Caco-2 (cell line): ENCODE measurements at regions not wholly inside any gene's neighbourhood (a gene's known extent, or its start where the extent isn't known, plus 50 kb on each side); places are given as distances from the start of the nearest gene placed in this dataset.

Source experiments
- BruUV-seq: library from RNA; stranded (reverse); fragments of 400-500 nt; replicated peaks from 2 replicates; lab custom pipeline; 2021; lab: Mats Ljungman, UMichigan
- CTCF ChIA-PET: fragments of 300-600 bp; sonication (Branson Sonifier 250); formaldehyde crosslinking; loops from one replicate; lab custom pipeline; 2022; ENCODE audit warnings: antibody characterized with exemption; lab: Charles Lee
- POLR2A ChIA-PET: fragments of 300-600 bp; sonication (Branson Sonifier 250); formaldehyde crosslinking; loops from one replicate; lab custom pipeline; 2022; ENCODE audit warnings: antibody characterized with exemption; lab: Charles Lee
- DNase-seq, 2 experiments: peaks; one replicate each; pipeline versions ENCODE4 v3.0.0 to v3.0.0-alpha.2; 2020 to 2022
- H3K27me3 ChIP-seq: replicated peaks from 2 replicates; pipeline ENCODE4 v1.6.0; 2011; ENCODE audit warnings: low read length; ENCODE audit not compliant: control insufficient read depth, insufficient read depth
- H3K36me3 ChIP-seq: 2 replicates; pipeline ENCODE4 v1.5.1; 2011; ENCODE audit warnings: low read length; ENCODE audit not compliant: control insufficient read depth, insufficient read depth
- H3K4me1 ChIP-seq: fragments of 250-450 bp; sonication (Bioruptor Pico); 2 replicates; pipeline ENCODE4 v1.5.1; 2020; ENCODE audit warnings: mild to moderate bottlenecking
- H3K4me3 ChIP-seq: 2 replicates; pipeline ENCODE4 v1.5.1; 2011; ENCODE audit warnings: low read depth, mild to moderate bottlenecking, control low read depth, low read length
- H3K9me3 ChIP-seq: fragments of 250-450 bp; sonication (Bioruptor Pico); 2 replicates; pipeline ENCODE4 v1.5.1; 2020; ENCODE audit warnings: mild to moderate bottlenecking, moderate library complexity
- H3K27ac Mint-ChIP-seq: one replicate; pipeline ENCODE4 v1.8.0; 2022; ENCODE audit warnings: mixed read lengths; ENCODE audit not compliant: unreplicated experiment
- H3K27me3 Mint-ChIP-seq: one replicate; pipeline ENCODE4 v1.8.0; 2022; ENCODE audit warnings: mixed read lengths; ENCODE audit not compliant: insufficient read depth, unreplicated experiment
- H3K36me3 Mint-ChIP-seq: one replicate; pipeline ENCODE4 v1.8.0; 2022; ENCODE audit warnings: mild to moderate bottlenecking, mixed read lengths; ENCODE audit not compliant: insufficient read depth, unreplicated experiment
- H3K4me1 Mint-ChIP-seq: one replicate; pipeline ENCODE4 v1.8.0; 2022; ENCODE audit warnings: low read depth, mixed read lengths; ENCODE audit not compliant: unreplicated experiment
- H3K4me3 Mint-ChIP-seq: one replicate; pipeline ENCODE4 v1.8.0; 2022; ENCODE audit warnings: mild to moderate bottlenecking, moderate library complexity, mixed read lengths; ENCODE audit not compliant: unreplicated experiment
- H3K9me3 Mint-ChIP-seq: one replicate; pipeline ENCODE4 v1.8.0; 2022; ENCODE audit warnings: mixed read lengths; ENCODE audit not compliant: unreplicated experiment
- CTCF ChIP-seq, 2 experiments: fragments of 200-600 bp in 1 of 2; IDR thresholded peaks; 1 replicate in 1 of 2; 2 replicates in 1 of 2; pipeline versions ENCODE4 v1.5.1 to v1.8.0; 2011 to 2022; ENCODE audit warnings: antibody characterized with exemption in 1 of 2, control low read depth in 1 of 2, inconsistent platforms in 1 of 2, low read depth in 1 of 2, low read length in 1 of 2, mild to moderate bottlenecking in 1 of 2, moderate library complexity in 1 of 2; ENCODE audit not compliant: insufficient read depth in 1 of 2, severe bottlenecking in 1 of 2, unreplicated experiment in 1 of 2
- intact Hi-C: fragments of 100-400 bp; cut with micrococcal nuclease; formaldehyde crosslinking; loops from one replicate; pipeline ENCODE4 v1.10.0; 2022; ENCODE audit not compliant: unreplicated experiment

- CTCF ChIA-PET = interaction anchor here (0.7 kb wide), 1 partner anchor 364 kb away, joined by 4 read pairs; no protein-coding TSS in a partner anchor
- Mint-ChIP-seq H3K9me3 (no peaks in the 10 kb centered on the region), H3K36me3 (no peaks in the 10 kb centered on the region), H3K27me3 (peaks cover 2% of the 10 kb centered on the region), H3K4me3 (no peak overlapping the region), H3K4me1 (no peaks in the 10 kb centered on the region), H3K27ac (no peak overlapping the region)
- intact Hi-C loops = no loop called here
- no peak for DNase-seq
- Histone ChIP-seq H3K36me3 (no peaks in the 10 kb centered on the region), H3K9me3 (no peaks in the 10 kb centered on the region), H3K4me3 (no peak overlapping the region), H3K27me3 (no peaks in the 10 kb centered on the region), H3K4me1 (no peaks in the 10 kb centered on the region)
- no peak for TF ChIP-seq CTCF (IDR thresholded peaks at IDR 0.05; ENCODE audit: insufficient read depth in 1 of 2, low read depth in 1 of 2, low read length in 1 of 2, severe bottlenecking in 1 of 2, unreplicated experiment in 1 of 2)
- no TSS peak for BruUV-seq
- POLR2A ChIA-PET = no interaction called here
Measured at GRCh38 chr7:96486681-96487080, 164.8 kb upstream of the SLC25A13 start.

- H3K36me3 Mint-ChIP-seq = no peaks in the 10 kb centered on the region
- H3K9me3 Mint-ChIP-seq = no peaks in the 10 kb centered on the region
- H3K4me1 ChIP-seq = no peaks in the 10 kb centered on the region
- ChIA-PET POLR2A (no interaction called here), CTCF (no interaction called here)
- H3K27me3 ChIP-seq = no peaks in the 10 kb centered on the region
- no peak overlapping the region for H3K4me3 Mint-ChIP-seq
- no peaks in the 10 kb centered on the region for H3K27me3 Mint-ChIP-seq
- no peaks in the 10 kb centered on the region for H3K9me3 ChIP-seq
- no peak overlapping the region for H3K4me3 ChIP-seq
- no peak for TF ChIP-seq CTCF (IDR thresholded peaks at IDR 0.05; ENCODE audit: insufficient read depth in 1 of 2, low read depth in 1 of 2, low read length in 1 of 2, severe bottlenecking in 1 of 2, unreplicated experiment in 1 of 2)
- H3K27ac Mint-ChIP-seq = no peak overlapping the region
- intact Hi-C loops = no loop called here
- no peak for DNase-seq
- no peaks in the 10 kb centered on the region for H3K4me1 Mint-ChIP-seq
- no peaks in the 10 kb centered on the region for H3K36me3 ChIP-seq
- BruUV-seq = no TSS peak
Measured at GRCh38 chr7:96484845-96485244, 162.9 kb upstream of the SLC25A13 start.

GRCh38 chr7:96484091-96484490 is 162.2 kb upstream of the SLC25A13 start:
- POLR2A ChIA-PET = no interaction called here
- Mint-ChIP-seq H3K4me1 (no peaks in the 10 kb centered on the region), H3K4me3 (no peak overlapping the region), H3K27ac (no peak overlapping the region), H3K36me3 (no peaks in the 10 kb centered on the region), H3K27me3 (no peaks in the 10 kb centered on the region), H3K9me3 (no peaks in the 10 kb centered on the region)
- Histone ChIP-seq H3K27me3 (no peaks in the 10 kb centered on the region), H3K4me3 (no peak overlapping the region), H3K4me1 (no peaks in the 10 kb centered on the region), H3K9me3 (no peaks in the 10 kb centered on the region), H3K36me3 (no peaks in the 10 kb centered on the region)
- no TSS peak for BruUV-seq
- intact Hi-C loops = no loop called here
- DNase-seq = no peak
- TF ChIP-seq CTCF (IDR thresholded peaks at IDR 0.05; ENCODE audit: insufficient read depth in 1 of 2, low read depth in 1 of 2, low read length in 1 of 2, severe bottlenecking in 1 of 2, unreplicated experiment in 1 of 2) = no peak
- CTCF ChIA-PET = no interaction called here
